ENCODE measurements at regions not wholly inside any gene's neighbourhood (a gene's known extent, or its start where the extent isn't known, plus 50 kb on each side); places are given as distances from the start of the nearest gene placed in this dataset.

DNA sequence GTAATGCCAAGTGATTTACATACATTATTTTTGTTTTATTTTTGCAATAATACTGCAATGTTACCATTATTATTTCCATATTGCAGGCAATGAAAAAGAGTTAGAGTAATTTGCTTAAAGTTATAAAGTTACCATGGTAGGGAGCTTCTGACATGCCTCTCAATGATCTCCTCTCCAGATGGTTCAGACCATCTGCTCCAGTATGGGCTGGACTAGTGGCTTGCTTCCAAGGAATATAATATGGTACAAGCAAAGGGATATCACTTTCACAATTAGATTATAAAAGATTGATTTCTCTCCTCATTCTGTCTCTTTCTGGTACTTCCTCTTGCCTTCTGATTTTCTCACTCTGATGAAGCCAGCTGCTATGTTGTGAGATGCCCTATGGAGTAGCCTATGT is 245.4 kb downstream of the INSIG2 start:
- TF ChIP-seq, protein P1, sequence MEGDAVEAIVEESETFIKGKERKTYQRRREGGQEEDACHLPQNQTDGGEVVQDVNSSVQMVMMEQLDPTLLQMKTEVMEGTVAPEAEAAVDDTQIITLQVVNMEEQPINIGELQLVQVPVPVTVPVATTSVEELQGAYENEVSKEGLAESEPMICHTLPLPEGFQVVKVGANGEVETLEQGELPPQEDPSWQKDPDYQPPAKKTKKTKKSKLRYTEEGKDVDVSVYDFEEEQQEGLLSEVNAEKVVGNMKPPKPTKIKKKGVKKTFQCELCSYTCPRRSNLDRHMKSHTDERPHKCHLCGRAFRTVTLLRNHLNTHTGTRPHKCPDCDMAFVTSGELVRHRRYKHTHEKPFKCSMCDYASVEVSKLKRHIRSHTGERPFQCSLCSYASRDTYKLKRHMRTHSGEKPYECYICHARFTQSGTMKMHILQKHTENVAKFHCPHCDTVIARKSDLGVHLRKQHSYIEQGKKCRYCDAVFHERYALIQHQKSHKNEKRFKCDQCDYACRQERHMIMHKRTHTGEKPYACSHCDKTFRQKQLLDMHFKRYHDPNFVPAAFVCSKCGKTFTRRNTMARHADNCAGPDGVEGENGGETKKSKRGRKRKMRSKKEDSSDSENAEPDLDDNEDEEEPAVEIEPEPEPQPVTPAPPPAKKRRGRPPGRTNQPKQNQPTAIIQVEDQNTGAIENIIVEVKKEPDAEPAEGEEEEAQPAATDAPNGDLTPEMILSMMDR (IDR thresholded peaks at IDR 0.05; ENCODE audit: low read length, missing control alignments): no peak
- DNase-seq (ENCODE audit: low read depth): no peak
- no peak overlapping the region for H3K4me3 ChIP-seq (replicated peaks; ENCODE audit: low read depth, low read length)

DNA sequence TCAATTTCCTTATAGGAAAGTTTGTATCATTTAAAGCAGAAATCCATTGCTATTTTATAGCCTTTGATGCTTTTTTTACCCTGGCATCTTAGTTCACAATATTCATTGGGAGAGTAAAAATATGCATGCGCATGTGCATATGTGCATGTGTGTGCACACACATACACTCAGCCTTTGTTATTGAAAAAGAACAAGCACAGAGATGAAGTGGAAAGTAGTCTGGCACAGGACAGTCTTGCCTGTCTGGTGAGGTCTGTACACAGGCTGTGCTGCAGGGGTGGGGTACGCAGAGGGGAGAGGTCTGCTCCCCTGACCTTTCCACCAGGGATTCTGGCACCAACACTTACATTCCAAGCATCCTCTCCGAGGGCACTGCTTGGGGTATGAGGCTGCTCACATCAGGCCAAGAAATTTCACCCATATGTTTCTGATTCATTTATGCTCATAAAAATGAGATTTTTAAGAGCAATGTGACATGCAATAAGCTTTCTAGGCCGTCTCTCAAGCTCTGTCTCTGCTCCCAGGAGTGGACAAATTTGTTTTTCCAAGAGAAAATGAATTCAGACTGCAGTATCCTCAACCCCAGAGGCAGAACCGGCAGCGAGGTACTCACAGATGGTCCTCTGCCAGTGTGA is 237.2 kb downstream of the INSIG2 start:
- no peak for DNase-seq (ENCODE audit: low read depth)
- H3K4me3 ChIP-seq (replicated peaks; ENCODE audit: low read depth, low read length): no peak overlapping the region
- TF ChIP-seq, protein P1 (IDR thresholded peaks at IDR 0.05; ENCODE audit: low read length, missing control alignments): no peak

DNA sequence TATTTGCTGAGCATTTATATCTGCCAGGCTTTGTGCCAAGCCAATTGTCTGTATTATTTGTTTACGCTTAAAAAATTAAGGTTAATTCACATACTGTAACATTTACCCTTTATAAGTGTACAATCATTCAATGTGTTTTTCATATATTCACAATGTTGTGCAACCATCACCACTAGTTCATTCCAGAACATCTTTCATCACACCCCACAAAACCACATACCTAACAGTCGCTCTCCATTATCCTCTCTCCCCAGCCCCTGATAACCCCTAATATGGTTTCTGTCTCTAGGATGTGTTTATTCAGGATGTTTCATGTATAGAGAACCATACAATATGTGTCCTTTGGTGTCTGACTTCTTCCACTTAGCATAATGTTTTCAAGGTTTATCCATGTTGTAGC is 234.1 kb downstream of the INSIG2 start:
- DNase-seq (ENCODE audit: low read depth): no peak
- TF ChIP-seq, protein P1 (IDR thresholded peaks at IDR 0.05; ENCODE audit: low read length, missing control alignments): no peak
- no peak overlapping the region for H3K4me3 ChIP-seq (replicated peaks; ENCODE audit: low read depth, low read length)

DNA sequence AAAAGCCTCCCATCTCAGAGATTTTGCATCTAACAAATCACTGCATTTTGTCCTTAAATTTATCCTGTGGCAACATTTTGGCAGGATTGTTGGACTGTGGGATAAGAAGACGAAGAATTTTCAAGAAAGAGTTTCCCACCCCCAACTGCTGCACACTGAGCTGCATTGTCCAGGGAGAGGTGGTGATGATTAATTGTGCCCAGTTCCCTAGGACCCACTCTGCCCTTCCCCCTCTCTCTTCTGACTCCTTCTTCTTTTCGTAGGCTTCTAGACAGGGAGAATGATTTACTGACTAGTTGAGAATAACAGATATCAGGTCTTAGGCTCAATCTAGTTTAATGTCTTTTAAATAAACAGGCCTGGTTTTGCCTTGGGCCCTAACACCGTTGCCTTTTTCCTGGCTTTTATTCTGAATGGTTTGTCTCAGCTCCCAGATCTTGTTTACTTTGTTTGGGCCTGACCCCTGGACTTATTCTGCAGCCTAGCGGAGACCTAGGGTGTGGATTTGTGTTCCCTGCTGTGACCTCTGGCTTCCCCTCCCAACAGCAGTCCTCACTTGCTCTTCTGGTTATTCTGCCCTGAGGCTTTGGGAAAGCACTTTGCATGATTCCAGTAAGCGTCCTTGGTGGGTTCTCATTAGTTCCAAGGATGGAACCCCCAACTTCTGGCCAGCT is 233.3 kb downstream of the INSIG2 start:
- DNase-seq (ENCODE audit: low read depth): no peak
- H3K4me3 ChIP-seq (replicated peaks; ENCODE audit: low read depth, low read length): no peak overlapping the region
- TF ChIP-seq, protein P1 (IDR thresholded peaks at IDR 0.05; ENCODE audit: low read length, missing control alignments): no peak

DNA sequence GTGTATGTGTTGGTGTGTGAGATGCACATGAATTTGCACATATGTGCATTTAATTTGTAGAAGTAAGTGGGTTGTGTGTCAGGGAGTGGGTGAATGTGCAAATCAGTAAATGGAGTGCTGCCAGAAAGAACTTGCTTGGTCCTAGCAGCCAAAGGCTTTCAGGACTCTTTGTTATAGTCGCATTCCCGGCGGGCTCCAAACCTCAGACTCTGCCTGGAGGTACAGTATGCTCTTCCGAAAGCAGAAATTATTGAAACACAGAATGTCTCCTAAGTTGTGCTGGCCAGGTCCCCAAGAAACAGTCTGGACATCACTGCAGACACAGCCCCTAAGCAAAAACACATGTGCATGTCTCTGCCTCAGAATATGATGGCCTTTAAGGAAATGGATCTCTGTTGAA is 232.4 kb downstream of the INSIG2 start:
- TF ChIP-seq, protein P1 (IDR thresholded peaks at IDR 0.05; ENCODE audit: low read length, missing control alignments): no peak
- no peak for DNase-seq (ENCODE audit: low read depth)
- H3K4me3 ChIP-seq (replicated peaks; ENCODE audit: low read depth, low read length): no peak overlapping the region

DNA sequence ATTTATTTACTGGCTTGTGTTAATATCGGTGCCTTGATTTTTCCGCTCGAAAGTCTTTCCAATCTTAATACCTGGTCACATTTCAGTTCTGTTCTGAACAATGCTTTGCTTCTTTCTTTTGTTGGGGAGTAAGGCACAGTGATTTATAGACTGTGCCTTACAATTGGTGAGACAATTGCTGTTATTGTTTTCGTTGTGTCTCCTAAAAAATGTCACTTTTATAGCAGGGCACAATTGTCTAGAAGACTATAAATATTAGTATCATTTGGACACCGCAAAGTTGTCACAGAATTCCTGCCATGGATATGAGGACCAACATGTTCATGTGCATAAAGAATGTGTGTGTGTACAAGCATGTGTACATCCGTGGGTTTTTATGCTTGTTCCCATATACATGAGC is 231.9 kb downstream of the INSIG2 start:
- TF ChIP-seq, protein P1 (IDR thresholded peaks at IDR 0.05; ENCODE audit: low read length, missing control alignments): no peak
- H3K4me3 ChIP-seq (replicated peaks; ENCODE audit: low read depth, low read length): no peak overlapping the region
- no peak for DNase-seq (ENCODE audit: low read depth)

DNA sequence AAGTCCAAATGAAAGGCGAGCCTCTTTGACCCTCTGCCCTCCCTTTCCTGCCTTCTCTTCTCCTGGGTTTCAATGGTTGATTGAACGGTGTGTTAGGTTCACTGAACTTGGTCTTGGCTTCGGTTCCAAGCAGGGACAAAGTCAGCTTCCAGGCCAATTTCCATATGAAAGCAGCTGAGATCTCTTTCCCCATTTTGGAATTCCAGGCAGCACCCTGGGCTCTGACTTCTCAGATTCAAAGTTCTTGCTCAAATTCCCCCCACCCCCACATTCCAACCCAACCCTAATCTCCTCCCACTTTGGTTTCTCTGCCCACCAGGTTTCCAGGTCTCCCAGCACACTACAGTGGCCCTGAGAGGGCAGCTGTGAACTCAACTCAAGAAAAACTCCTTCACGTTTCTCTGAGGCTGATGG is 231.0 kb downstream of the INSIG2 start:
- no peak for DNase-seq (ENCODE audit: low read depth)
- no peak overlapping the region for H3K4me3 ChIP-seq (replicated peaks; ENCODE audit: low read depth, low read length)
- TF ChIP-seq, protein P1 (IDR thresholded peaks at IDR 0.05; ENCODE audit: low read length, missing control alignments): no peak

Measured in fibroblast of pulmonary artery (primary cell).